Fibroblast of mammary gland (primary cell): ENCODE measurements at regions not wholly inside any gene's neighbourhood (a gene's known extent, or its start where the extent isn't known, plus 50 kb on each side); places are given as distances from the start of the nearest gene placed in this dataset.

Source experiments
- DNase-seq: peaks from one replicate; pipeline ENCODE4 v3.0.0-alpha.2; 2010; ENCODE audit warnings: low read depth
- H3K4me3 ChIP-seq: 2 replicates; pipeline ENCODE4 v1.5.1; 2011; ENCODE audit warnings: low read depth, mild to moderate bottlenecking, low read length, moderate library complexity; ENCODE audit not compliant: control insufficient read depth
- TF ChIP-seq, protein P1 (sequence below): conservative IDR thresholded peaks from 2 replicates; pipeline ENCODE4 v1.5.1; 2011; ENCODE audit warnings: low read depth, low read length, inconsistent platforms; ENCODE audit not compliant: control insufficient read depth, insufficient read depth

DNA sequence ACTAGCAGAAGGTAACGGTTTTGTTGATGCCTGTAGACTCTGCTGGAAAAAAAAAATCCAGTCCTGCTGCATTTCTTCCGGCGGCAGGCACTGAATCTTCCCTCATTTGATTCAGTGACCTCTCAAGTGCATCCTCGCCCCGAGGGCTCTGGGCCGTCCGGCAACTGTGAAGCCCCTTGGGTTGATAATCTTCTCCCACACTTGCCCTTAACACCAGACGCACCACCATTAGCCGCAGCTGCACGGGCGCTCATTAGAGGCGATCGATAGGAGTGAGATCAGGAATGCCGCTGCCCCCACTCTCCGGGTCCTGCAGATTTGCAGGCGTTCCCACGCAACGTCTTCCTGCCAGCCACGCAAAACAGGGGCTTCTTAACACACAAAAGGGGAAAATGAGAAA lies 200.0 kb upstream of the MKI67 start:
- H3K4me3 ChIP-seq = no peak overlapping the region
- TF ChIP-seq, protein P1, sequence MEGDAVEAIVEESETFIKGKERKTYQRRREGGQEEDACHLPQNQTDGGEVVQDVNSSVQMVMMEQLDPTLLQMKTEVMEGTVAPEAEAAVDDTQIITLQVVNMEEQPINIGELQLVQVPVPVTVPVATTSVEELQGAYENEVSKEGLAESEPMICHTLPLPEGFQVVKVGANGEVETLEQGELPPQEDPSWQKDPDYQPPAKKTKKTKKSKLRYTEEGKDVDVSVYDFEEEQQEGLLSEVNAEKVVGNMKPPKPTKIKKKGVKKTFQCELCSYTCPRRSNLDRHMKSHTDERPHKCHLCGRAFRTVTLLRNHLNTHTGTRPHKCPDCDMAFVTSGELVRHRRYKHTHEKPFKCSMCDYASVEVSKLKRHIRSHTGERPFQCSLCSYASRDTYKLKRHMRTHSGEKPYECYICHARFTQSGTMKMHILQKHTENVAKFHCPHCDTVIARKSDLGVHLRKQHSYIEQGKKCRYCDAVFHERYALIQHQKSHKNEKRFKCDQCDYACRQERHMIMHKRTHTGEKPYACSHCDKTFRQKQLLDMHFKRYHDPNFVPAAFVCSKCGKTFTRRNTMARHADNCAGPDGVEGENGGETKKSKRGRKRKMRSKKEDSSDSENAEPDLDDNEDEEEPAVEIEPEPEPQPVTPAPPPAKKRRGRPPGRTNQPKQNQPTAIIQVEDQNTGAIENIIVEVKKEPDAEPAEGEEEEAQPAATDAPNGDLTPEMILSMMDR = no peak
- no peak for DNase-seq

DNA sequence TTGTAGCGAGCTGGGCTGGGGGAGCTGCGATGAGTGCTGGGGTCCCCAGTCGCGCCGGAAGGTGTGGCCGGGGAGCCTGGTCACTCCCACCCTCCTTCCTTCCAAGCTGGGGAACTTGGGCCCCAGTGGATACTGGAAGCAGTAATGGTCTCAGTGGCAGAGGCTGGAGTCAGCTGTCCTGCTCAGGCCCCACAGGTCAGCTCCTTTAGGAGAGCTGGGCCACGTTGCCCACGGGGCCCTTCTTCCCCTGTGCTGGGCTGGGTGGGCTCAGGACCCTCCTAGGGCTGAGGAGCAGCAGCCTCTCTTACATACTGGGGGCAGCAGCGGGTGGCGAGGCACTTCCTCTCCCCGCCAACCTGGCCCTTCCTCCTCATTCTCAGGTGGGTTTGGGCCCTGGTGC lies 200.6 kb upstream of the MKI67 start:
- no peak for DNase-seq
- H3K4me3 ChIP-seq = no peak overlapping the region
- TF ChIP-seq, protein P1 = no peak

DNA sequence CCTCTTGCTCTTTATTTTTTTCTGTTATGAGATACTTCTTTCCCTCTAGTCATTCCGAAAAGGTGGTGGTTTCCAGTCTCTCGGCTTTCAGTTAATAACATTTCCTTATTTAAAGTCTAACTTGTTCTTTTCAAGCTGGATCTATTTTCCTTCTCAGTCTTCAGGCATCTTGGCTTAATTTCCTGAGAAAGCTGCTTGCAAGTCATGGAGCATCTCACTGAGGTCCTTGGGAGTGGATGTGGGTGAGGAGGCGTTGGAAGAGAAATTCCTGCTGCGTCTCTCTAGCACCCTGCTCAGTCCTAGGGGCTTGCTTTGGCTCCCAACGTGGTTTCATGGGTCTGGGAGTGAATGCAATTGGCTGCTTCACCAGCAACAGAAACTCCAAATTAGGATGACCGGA lies 210.2 kb upstream of the MKI67 start:
- no peak overlapping the region for H3K4me3 ChIP-seq
- DNase-seq = no peak
- TF ChIP-seq, protein P1 = no peak

DNA sequence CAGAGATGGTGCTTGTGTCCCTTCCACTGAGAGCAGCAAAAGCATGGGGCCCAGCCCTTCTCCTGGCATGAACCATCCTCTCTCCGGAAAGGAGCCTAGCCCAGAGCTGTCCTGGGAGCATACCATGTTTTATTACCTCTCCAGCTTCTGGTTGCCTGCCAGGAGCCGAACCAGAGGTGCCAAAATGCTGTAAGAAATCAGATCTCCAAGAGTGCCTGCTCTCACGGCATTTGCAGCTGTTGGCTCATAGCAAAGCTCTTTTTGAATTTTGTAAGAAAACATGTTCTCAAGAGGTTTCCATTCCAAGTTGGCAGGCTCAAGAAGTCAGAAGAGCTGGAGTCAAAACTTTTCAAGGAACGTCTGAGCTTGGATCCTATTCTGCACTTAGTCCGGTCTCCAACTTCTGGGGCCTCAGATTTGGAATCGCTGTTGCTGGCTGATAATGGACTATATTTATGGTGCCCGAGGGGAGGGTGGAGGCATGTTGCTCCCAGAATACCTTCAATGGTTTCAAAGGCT lies 211.7 kb upstream of the MKI67 start:
- no peak overlapping the region for H3K4me3 ChIP-seq
- TF ChIP-seq, protein P1 = no peak
- DNase-seq = no peak

DNA sequence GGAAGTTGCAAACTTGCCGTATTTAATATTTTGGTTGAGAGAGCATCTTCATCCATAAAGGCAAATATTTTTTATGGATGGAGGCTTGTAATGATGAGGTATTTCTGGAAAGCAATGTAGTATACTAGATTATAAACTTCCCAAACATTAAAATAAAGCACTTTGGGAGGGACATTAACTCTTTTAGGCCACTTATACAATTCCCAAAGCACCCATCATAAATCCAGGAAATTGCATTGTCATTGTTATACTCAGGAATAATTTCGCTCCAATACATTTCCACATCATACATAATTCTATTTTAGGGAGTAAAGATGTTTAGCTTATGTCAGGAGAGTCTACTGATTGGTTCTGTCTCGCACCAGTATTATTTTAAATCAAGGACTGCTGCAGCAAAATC lies 212.7 kb upstream of the MKI67 start:
- H3K4me3 ChIP-seq = no peak overlapping the region
- DNase-seq = no peak
- TF ChIP-seq, protein P1 = no peak

DNA sequence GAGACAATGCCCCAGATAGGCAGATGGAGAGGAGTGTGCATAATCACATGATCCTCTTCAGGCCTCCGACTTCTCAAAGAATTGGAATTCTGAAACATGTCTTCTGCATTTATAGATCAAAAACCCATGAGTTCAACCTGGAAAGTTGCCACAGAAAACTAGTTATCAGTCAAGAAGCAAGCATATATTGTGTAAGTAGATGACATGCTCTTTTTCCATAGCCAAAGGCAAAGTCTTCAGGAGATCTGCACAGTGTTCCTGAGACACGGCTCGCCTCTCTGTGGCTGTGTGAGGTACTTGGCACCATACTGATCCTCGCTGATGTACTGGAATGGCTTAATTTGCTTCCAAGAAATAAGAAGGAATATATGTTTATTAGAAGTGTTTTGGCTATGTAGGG lies 213.5 kb upstream of the MKI67 start:
- no peak overlapping the region for H3K4me3 ChIP-seq
- TF ChIP-seq, protein P1 = no peak

DNA sequence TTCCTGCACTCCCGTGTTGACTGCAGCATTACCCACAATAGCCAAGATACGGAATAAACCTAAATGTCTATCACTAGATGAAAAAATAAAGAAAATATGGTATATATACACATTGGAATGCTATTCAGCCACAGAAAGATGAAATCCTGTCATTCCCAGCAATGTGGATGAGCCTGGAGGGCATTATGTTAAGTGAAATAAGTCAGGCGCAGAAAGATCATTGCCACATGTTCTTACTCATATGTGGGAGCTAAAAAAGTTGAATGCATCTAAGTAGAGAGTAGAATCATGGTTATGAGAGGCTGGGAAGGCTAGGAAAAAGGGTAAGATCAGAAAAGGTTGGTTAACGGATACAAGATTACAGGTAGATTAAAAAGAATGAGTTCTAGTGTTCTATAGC lies 219.1 kb upstream of the MKI67 start:
- no peak overlapping the region for H3K4me3 ChIP-seq
- TF ChIP-seq, protein P1 = no peak
- no peak for DNase-seq

More for the DNA sequence above, 213.5 kb upstream of the MKI67 start:
- no peak for DNase-seq
